DMS 273 treated with DMSO at 0.1 percent for 48 hours (cell line): ENCODE measurements at regions not wholly inside any gene's neighbourhood (a gene's known extent, or its start where the extent isn't known, plus 50 kb on each side); places are given as distances from the start of the nearest gene placed in this dataset.

Experiments
- DNase-seq: peaks from one replicate; lab custom pipeline; 2025; lab: John Stamatoyannopoulos, UW

- DNase-seq = no peak
Measured at GRCh38 chr3:146832857-146833458, 227.8 kb upstream of the PLSCR5 start.

GRCh38 chr3:146831659-146832058 is 226.5 kb upstream of the PLSCR5 start:
- DNase-seq = no peak

- no peak for DNase-seq
Measured at GRCh38 chr3:146830231-146830630, 225.1 kb upstream of the PLSCR5 start.

GRCh38 chr3:146827836-146828235 is 222.7 kb upstream of the PLSCR5 start:
- DNase-seq = no peak

- no peak for DNase-seq
Measured at GRCh38 chr3:146823622-146824021, 218.5 kb upstream of the PLSCR5 start.

GRCh38 chr3:146818866-146819265 is 213.7 kb upstream of the PLSCR5 start:
- DNase-seq = no peak

GRCh38 chr3:146818301-146818700 is 213.2 kb upstream of the PLSCR5 start:
- DNase-seq = no peak

- DNase-seq = peak; percentile 45
Measured at GRCh38 chr3:146817704-146818103, 212.6 kb upstream of the PLSCR5 start.

- DNase-seq = no peak
Measured at GRCh38 chr3:146814601-146815315, 209.6 kb upstream of the PLSCR5 start.

GRCh38 chr3:146813496-146813895 is 208.3 kb upstream of the PLSCR5 start:
- no peak for DNase-seq

- DNase-seq = peak; percentile 90
Measured at GRCh38 chr3:146803745-146804144, 198.6 kb upstream of the PLSCR5 start.

- no peak for DNase-seq
Measured at GRCh38 chr3:146801492-146801891, 196.3 kb upstream of the PLSCR5 start.

GRCh38 chr3:146800484-146800883 is 195.3 kb upstream of the PLSCR5 start:
- no peak for DNase-seq

GRCh38 chr3:146796078-146796477 is 190.9 kb upstream of the PLSCR5 start:
- no peak for DNase-seq

- DNase-seq = no peak
Measured at GRCh38 chr3:146783446-146783845, 178.3 kb upstream of the PLSCR5 start.

GRCh38 chr3:146781606-146782005 is 176.5 kb upstream of the PLSCR5 start:
- DNase-seq = no peak

- no peak for DNase-seq
Measured at GRCh38 chr3:146781059-146781458, 175.9 kb upstream of the PLSCR5 start.

GRCh38 chr3:146780251-146780650 is 175.1 kb upstream of the PLSCR5 start:
- DNase-seq = no peak

- no peak for DNase-seq
Measured at GRCh38 chr3:146777941-146778340, 172.8 kb upstream of the PLSCR5 start.

- no peak for DNase-seq
Measured at GRCh38 chr3:146772211-146772743, 167.1 kb upstream of the PLSCR5 start.

GRCh38 chr3:146770881-146771280 is 165.7 kb upstream of the PLSCR5 start:
- no peak for DNase-seq

- no peak for DNase-seq
Measured at GRCh38 chr3:146770301-146770700, 165.2 kb upstream of the PLSCR5 start.

- no peak for DNase-seq
Measured at GRCh38 chr3:146757759-146758158, 152.6 kb upstream of the PLSCR5 start.

- DNase-seq = no peak
Measured at GRCh38 chr3:146750196-146750595, 145.1 kb upstream of the PLSCR5 start.
